Adrenal gland (tissue), 5 donors: ENCODE measurements at regions not wholly inside any gene's neighbourhood (a gene's known extent, or its start where the extent isn't known, plus 50 kb on each side); places are given as distances from the start of the nearest gene placed in this dataset.

Source experiments
- CTCF ChIP-seq, 6 experiments: fragments of 450-650 bp in 4 of 6; fragments of 200-600 bp in 2 of 6; sonication (generic) in 1 of 6; IDR thresholded peaks; 1 replicate in 5 of 6; 2 replicates in 1 of 6; pipeline versions ENCODE4 v1.5.1 to v1.8.0; 2016 to 2021; ENCODE audit warnings: antibody characterized with exemption in 6 of 6, mild to moderate bottlenecking in 2 of 6, moderate library complexity in 1 of 6
- POLR2A ChIP-seq, 2 donors: fragments of 450-650 bp; IDR thresholded peaks; one replicate each; pipeline ENCODE4 v1.6.1; 2017; ENCODE audit warnings: antibody characterized with exemption in 2 of 2, mild to moderate bottlenecking in 2 of 2, moderate library complexity in 1 of 2
- donor health status: DM: no; HTN: no; CAD: no.

GRCh38 chr6:90863043-90863442, 276.2 kb upstream of the MAP3K7 start:
- TF ChIP-seq POLR2A (IDR thresholded peaks at IDR 0.05) (no peak), CTCF (IDR thresholded peaks at IDR 0.05) (no peak)
